Right atrium auricular region (tissue), 2 donors: ENCODE measurements at regions not wholly inside any gene's neighbourhood (a gene's known extent, or its start where the extent isn't known, plus 50 kb on each side); places are given as distances from the start of the nearest gene placed in this dataset.

Source experiments
- DNase-seq: peaks from one replicate; pipeline ENCODE4 v3.0.0-alpha.2; 2019; ENCODE audit warnings: low spot score
- H3K27ac ChIP-seq, 2 donors: fragments of 200-600 bp; sonication (generic); 1 replicate in 1 of 2; 2 replicates in 1 of 2; pipeline ENCODE4 v1.5.1; 2016 to 2019
- H3K27me3 ChIP-seq, 2 donors: fragments of 200-600 bp; sonication (generic); one replicate each; pipeline versions ENCODE4 v1.5.1 to v1.6.0; 2017 to 2019
- H3K36me3 ChIP-seq: fragments of 200-600 bp; sonication (generic); one replicate; pipeline ENCODE4 v1.5.1; 2016
- H3K4me1 ChIP-seq, 2 donors: fragments of 200-600 bp; sonication (generic); one replicate each; pipeline versions ENCODE4 v1.5.1 to v1.6.0; 2017 to 2019
- H3K4me3 ChIP-seq, 2 donors: fragments of 200-600 bp; sonication (generic); 1 replicate in 1 of 2; 2 replicates in 1 of 2; pipeline ENCODE4 v1.5.1; 2017 to 2019; ENCODE audit warnings: mild to moderate bottlenecking in 1 of 2, moderate library complexity in 1 of 2
- H3K9me3 ChIP-seq, 2 donors: fragments of 200-600 bp; sonication (generic); one replicate each; pipeline ENCODE4 v1.5.1; 2019
- TF ChIP-seq, protein P1 (sequence below), 2 donors: fragments of 200-600 bp; sonication (generic); IDR thresholded peaks; one replicate each; pipeline ENCODE4 v1.5.1; 2019; ENCODE audit warnings: antibody characterized with exemption in 2 of 2

- Histone ChIP-seq H3K27me3 (no peaks in the 10 kb centered on the region), H3K4me1 (no peaks in the 10 kb centered on the region), H3K4me3 (no peak overlapping the region), H3K9me3 (no peaks in the 10 kb centered on the region), H3K36me3 (no peaks in the 10 kb centered on the region), H3K27ac (no peak overlapping the region)
- DNase-seq = no peak
- TF ChIP-seq, protein P1, sequence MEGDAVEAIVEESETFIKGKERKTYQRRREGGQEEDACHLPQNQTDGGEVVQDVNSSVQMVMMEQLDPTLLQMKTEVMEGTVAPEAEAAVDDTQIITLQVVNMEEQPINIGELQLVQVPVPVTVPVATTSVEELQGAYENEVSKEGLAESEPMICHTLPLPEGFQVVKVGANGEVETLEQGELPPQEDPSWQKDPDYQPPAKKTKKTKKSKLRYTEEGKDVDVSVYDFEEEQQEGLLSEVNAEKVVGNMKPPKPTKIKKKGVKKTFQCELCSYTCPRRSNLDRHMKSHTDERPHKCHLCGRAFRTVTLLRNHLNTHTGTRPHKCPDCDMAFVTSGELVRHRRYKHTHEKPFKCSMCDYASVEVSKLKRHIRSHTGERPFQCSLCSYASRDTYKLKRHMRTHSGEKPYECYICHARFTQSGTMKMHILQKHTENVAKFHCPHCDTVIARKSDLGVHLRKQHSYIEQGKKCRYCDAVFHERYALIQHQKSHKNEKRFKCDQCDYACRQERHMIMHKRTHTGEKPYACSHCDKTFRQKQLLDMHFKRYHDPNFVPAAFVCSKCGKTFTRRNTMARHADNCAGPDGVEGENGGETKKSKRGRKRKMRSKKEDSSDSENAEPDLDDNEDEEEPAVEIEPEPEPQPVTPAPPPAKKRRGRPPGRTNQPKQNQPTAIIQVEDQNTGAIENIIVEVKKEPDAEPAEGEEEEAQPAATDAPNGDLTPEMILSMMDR (IDR thresholded peaks at IDR 0.05) = no peak
Observed at GRCh38 chr12:107477018-107477417, 208.6 kb upstream of the PWP1 start.

DNA sequence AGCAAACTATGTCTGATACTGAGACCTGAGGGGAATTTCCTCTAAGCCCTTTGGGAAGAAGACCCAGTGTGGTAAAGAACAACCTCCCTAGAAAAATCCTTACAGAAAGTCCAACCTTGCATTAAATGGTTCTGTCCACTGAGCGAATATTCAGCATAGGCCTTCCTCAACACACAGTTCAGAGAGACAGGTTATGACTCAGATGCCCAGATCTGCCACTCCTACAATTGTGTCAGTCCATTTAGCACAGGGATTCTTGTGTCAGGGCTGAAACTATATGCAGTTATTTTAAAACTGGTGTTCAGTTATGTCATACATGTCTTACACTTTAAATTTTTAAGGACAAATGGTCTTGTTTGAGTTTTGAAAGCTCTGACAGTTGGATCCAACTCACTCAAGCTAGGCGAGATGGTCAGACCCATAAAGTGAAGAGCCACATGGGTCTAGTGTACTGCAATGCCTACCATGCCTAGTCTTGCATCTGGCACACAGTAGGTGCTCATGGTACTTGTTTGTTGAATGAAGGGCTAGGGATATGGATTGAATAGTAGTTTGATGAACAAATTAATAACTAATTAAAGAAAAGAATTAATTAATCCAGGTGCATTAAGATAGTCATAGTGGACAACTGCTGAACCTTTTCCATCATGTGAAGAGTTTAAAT lies 207.5 kb upstream of the PWP1 start:
- Histone ChIP-seq H3K27ac (no peak overlapping the region), H3K27me3 (no peaks in the 10 kb centered on the region), H3K36me3 (no peaks in the 10 kb centered on the region), H3K9me3 (no peaks in the 10 kb centered on the region), H3K4me3 (no peak overlapping the region), H3K4me1 (no peaks in the 10 kb centered on the region)
- TF ChIP-seq, protein P1 (IDR thresholded peaks at IDR 0.05) = no peak
- DNase-seq = no peak

DNA sequence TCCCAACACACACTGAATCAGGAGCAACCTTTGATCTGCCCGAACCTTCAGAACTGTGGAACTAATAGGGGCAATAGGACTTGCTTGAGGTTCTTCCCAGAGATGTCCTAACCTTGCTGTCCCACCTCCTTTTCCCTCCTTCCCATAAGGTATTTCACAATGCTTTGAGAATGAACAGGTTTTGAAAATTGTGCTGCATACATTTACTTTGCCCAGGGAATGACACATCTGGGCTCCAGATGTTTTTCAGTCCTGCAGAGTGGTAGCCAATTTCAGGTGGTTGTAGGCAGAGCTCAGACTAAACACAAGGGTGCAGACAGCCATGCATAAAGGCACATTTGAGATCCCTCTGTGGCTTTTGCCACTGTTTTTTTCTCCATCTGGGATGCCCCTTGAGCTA lies 206.7 kb upstream of the PWP1 start:
- no peaks in the 10 kb centered on the region for H3K36me3 ChIP-seq
- DNase-seq = no peak
- TF ChIP-seq, protein P1 (IDR thresholded peaks at IDR 0.05) = no peak
- H3K27me3 ChIP-seq = no peaks in the 10 kb centered on the region
- no peak overlapping the region for H3K27ac ChIP-seq
- no peaks in the 10 kb centered on the region for H3K4me1 ChIP-seq
- H3K9me3 ChIP-seq = no peaks in the 10 kb centered on the region
- H3K4me3 ChIP-seq = no peak overlapping the region

DNA sequence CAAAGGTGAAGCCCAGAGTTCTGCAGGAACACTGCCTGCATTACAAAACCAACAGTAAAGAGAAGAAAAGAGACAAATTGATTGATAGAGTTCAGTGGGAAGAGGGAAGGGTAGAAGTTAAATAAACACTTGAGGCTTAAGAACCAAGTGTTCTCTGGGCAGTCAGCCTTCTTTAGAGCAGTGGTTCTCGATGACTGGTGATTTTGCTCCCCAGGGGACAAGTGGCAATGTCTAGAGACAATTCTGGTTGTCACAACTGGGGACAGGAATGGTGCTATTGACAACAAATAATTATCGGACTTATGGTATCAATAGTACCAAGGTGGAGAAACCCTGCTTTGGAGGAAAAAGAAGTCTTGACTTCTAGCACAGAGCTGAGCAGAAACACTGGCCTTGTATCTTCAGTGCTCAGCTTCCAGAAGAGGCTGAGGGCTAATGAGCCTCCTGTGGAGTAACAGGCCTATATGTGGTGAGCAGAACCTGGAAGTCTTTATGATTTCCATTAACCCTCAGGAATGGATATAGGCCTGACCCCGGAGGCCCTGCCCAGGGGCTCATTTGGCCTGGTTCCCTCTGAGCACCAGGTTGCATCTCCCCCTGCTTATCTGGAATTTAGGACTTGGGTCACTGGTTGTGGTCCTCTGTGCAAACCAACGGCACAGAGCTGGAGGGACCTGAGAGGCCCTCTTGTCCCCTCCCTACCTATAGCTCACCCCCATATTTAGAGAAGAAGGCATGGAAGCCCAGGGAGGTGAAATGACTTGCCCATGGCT lies 204.6 kb upstream of the PWP1 start:
- Histone ChIP-seq H3K27me3 (no peaks in the 10 kb centered on the region), H3K27ac (no peak overlapping the region)
- TF ChIP-seq, protein P1 (IDR thresholded peaks at IDR 0.05) = no peak

DNA sequence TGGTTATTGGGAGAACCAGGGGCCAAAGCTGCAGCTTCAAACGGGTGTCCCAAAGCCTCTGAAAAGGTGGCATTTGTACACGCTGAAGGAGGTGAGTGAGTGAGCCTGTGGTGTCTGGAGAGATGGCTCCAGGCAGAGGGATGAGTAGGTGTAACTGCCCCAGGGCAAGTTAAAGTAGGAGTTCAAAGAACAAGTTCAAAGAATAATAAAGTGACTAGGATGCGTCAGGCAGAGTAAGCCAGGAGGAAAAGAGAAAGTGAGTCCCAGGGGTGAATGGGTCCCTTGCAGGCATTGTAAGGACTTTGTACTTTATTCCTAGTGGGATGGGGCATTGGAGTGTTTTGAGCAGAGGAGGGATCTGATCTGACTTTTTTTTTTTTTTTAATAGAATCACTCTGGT lies 201.4 kb upstream of the PWP1 start:
- H3K9me3 ChIP-seq = no peaks in the 10 kb centered on the region
- no peaks in the 10 kb centered on the region for H3K4me1 ChIP-seq
- H3K27ac ChIP-seq = no peak overlapping the region
- H3K27me3 ChIP-seq = no peaks in the 10 kb centered on the region
- H3K4me3 ChIP-seq = no peak overlapping the region
- TF ChIP-seq, protein P1 (IDR thresholded peaks at IDR 0.05) = no peak
- no peak for DNase-seq
- no peaks in the 10 kb centered on the region for H3K36me3 ChIP-seq

More for the DNA sequence above, 204.6 kb upstream of the PWP1 start:
- DNase-seq = no peak
- Histone ChIP-seq H3K4me1 (no peaks in the 10 kb centered on the region), H3K4me3 (no peak overlapping the region), H3K9me3 (no peaks in the 10 kb centered on the region), H3K36me3 (no peaks in the 10 kb centered on the region)
